KMS-11 (cell line): ENCODE measurements at regions not wholly inside any gene's neighbourhood (a gene's known extent, or its start where the extent isn't known, plus 50 kb on each side); places are given as distances from the start of the nearest gene placed in this dataset.

Experiments used
- H2AFZ ChIP-seq: fragments of 200-600 bp; sonication (generic); 2 replicates; pipeline ENCODE4 v1.6.1; 2016; ENCODE audit warnings: antibody characterized with exemption, mixed run types, low read depth
- H3K27ac ChIP-seq: fragments of 200-600 bp; sonication (generic); 2 replicates; pipeline ENCODE4 v1.6.1; 2016; ENCODE audit warnings: mild to moderate bottlenecking, mixed run types
- H3K27me3 ChIP-seq: fragments of 200-600 bp; sonication (generic); 2 replicates; pipeline ENCODE4 v1.6.1; 2017; ENCODE audit warnings: mild to moderate bottlenecking, low read depth, mixed run types, moderate library complexity; ENCODE audit not compliant: insufficient read depth
- H3K36me3 ChIP-seq: fragments of 200-600 bp; sonication (generic); 2 replicates; pipeline ENCODE4 v1.6.1; 2017; ENCODE audit warnings: mild to moderate bottlenecking, mixed run types; ENCODE audit not compliant: insufficient read depth
- H3K4me1 ChIP-seq: fragments of 200-600 bp; sonication (generic); 2 replicates; pipeline ENCODE4 v1.6.1; 2016; ENCODE audit warnings: mild to moderate bottlenecking, low read depth, mixed run types; ENCODE audit not compliant: poor library complexity, severe bottlenecking
- H3K4me2 ChIP-seq: fragments of 200-600 bp; sonication (generic); 2 replicates; pipeline ENCODE4 v1.7.0; 2016; ENCODE audit warnings: mild to moderate bottlenecking, mixed run types
- H3K4me3 ChIP-seq: fragments of 200-600 bp; sonication (generic); IDR thresholded peaks from 2 replicates; pipeline ENCODE4 v1.6.1; 2017; ENCODE audit warnings: low read depth, low read length, mixed read lengths; ENCODE audit not compliant: insufficient read depth
- H3K79me2 ChIP-seq: fragments of 200-600 bp; sonication (generic); 2 replicates; pipeline ENCODE4 v1.6.1; 2016; ENCODE audit warnings: low read depth, mixed run types; ENCODE audit not compliant: insufficient read depth
- H3K9ac ChIP-seq: fragments of 200-600 bp; sonication (generic); 2 replicates; pipeline ENCODE4 v1.6.1; 2016; ENCODE audit warnings: mild to moderate bottlenecking, mixed run types
- H4K20me1 ChIP-seq: fragments of 200-600 bp; sonication (generic); 2 replicates; pipeline ENCODE4 v1.6.1; 2016; ENCODE audit warnings: mild to moderate bottlenecking, mixed run types; ENCODE audit not compliant: insufficient read depth
- CTCF ChIP-seq: fragments of 200-600 bp; sonication (generic); conservative IDR thresholded peaks from 2 replicates; pipeline ENCODE4 v1.6.1; 2017; ENCODE audit warnings: low read depth, mild to moderate bottlenecking, antibody characterized with exemption, low read length, moderate library complexity, mixed read lengths

GRCh38 chr2:211237586-211238275 lies 681.3 kb downstream of the CPS1 start:
- H3K4me2 ChIP-seq: no peak overlapping the region
- TF ChIP-seq CTCF: no peak
- no peak overlapping the region for H3K27ac ChIP-seq
- H3K27me3 ChIP-seq: no peaks in the 10 kb centered on the region
- no peak overlapping the region for H3K4me3 ChIP-seq
- no peaks in the 10 kb centered on the region for H3K4me1 ChIP-seq
- H2AFZ ChIP-seq: no peak overlapping the region
- H3K36me3 ChIP-seq: no peaks in the 10 kb centered on the region
- no peak overlapping the region for H3K9ac ChIP-seq
- no peaks in the 10 kb centered on the region for H4K20me1 ChIP-seq
- no peaks in the 10 kb centered on the region for H3K79me2 ChIP-seq

- Histone ChIP-seq H3K27me3 (no peaks in the 10 kb centered on the region), H3K4me2 (no peak overlapping the region), H4K20me1 (no peaks in the 10 kb centered on the region), H3K79me2 (no peaks in the 10 kb centered on the region), H3K27ac (no peak overlapping the region), H3K4me3 (no peak overlapping the region), H2AFZ (no peak overlapping the region), H3K9ac (no peak overlapping the region), H3K36me3 (no peaks in the 10 kb centered on the region), H3K4me1 (no peaks in the 10 kb centered on the region)
- no peak for TF ChIP-seq CTCF
These were observed 685.5 kb downstream of the CPS1 start for GRCh38 chr2:211241891-211242290.

- Histone ChIP-seq H3K4me1 (no peaks in the 10 kb centered on the region), H3K4me2 (no peak overlapping the region), H2AFZ (no peak overlapping the region), H3K27ac (no peak overlapping the region), H3K4me3 (no peak overlapping the region), H3K36me3 (no peaks in the 10 kb centered on the region), H3K79me2 (no peaks in the 10 kb centered on the region), H4K20me1 (no peaks in the 10 kb centered on the region), H3K27me3 (no peaks in the 10 kb centered on the region), H3K9ac (no peak overlapping the region)
- TF ChIP-seq CTCF: no peak
These were observed 691.4 kb downstream of the CPS1 start for GRCh38 chr2:211247751-211248150.

DNA sequence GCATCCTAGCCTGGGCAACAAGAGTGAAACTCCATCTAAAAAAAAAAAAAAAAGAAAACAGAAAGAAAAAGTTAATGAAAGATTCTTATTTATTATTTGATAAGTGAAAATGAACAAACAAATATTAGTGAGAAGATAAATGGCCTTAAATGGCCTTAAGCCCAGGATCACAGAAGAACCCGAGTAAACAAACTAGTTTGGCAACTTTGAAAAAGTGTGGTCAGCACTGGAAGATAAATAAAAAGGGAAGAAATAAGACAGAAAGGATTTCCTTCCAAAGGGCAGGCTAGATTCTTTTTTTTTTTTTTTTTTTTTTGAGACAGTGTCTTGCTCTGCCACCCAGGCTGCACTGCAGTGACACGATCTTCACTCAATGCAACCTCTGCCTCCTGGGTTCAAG lies 692.4 kb downstream of the CPS1 start:
- Histone ChIP-seq H3K79me2 (no peaks in the 10 kb centered on the region), H4K20me1 (no peaks in the 10 kb centered on the region), H3K36me3 (no peaks in the 10 kb centered on the region), H3K27ac (no peak overlapping the region), H3K4me2 (no peak overlapping the region), H2AFZ (no peak overlapping the region), H3K4me3 (no peak overlapping the region), H3K4me1 (no peaks in the 10 kb centered on the region), H3K27me3 (no peaks in the 10 kb centered on the region), H3K9ac (no peak overlapping the region)
- TF ChIP-seq CTCF: no peak
